Activated naive CD4-positive, alpha-beta T cell treated with anti-CD3 and anti-CD28 coated beads, Interleukin-2, amount 50 U/mL, for 72 hours (primary cell): ENCODE measurements at regions not wholly inside any gene's neighbourhood (a gene's known extent, or its start where the extent isn't known, plus 50 kb on each side); places are given as distances from the start of the nearest gene placed in this dataset.

Source experiments
- ATAC-seq, 2 donors: fragments of 150-1000 bp; cut with Tn5 transposase; 2 replicates each; pipeline ENCODE4 v1.10.0; 2021; ENCODE audit warnings: mild to moderate bottlenecking in 2 of 2, moderate library complexity in 2 of 2
- DNase-seq, 2 donors: peaks; one replicate each; pipeline ENCODE4 v3.0.0; 2021 to 2022; ENCODE audit warnings: low spot score in 2 of 2
- H3K27ac Mint-ChIP-seq, 2 donors: one replicate each; pipeline ENCODE4 v1.8.0; 2022; ENCODE audit warnings: mild to moderate bottlenecking in 2 of 2, mixed read lengths in 2 of 2
- H3K36me3 Mint-ChIP-seq, 2 donors: one replicate each; pipeline ENCODE4 v1.8.0; 2022; ENCODE audit warnings: mixed read lengths in 2 of 2
- H3K9me3 Mint-ChIP-seq, 2 donors: one replicate each; pipeline ENCODE4 v1.8.0; 2022; ENCODE audit warnings: mixed read lengths in 2 of 2

DNA sequence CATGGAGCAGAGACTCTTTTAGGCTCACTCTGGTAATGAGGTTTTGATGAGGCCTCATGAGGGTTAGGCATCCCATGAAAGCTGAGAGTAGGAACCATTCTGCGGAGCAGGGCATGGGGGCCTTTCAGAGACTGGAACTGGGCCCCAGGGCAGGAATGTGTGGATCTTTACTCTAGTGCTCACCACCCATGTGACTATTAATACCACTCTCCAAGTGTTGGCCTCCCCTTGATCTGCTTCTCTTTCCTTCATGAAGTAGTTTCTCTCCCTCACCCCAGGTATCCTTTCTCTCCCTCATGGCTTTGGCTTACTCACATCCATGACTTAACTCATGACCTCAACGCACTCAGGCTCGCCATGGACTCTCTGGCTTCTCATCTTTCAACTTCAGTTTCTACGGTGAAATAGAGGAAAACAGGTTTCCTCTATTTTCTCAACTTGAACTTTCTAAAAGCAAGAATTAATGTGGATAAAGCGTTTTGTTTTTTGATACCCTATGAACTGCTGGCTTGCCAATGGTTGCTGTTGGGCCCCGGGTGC is 50.5 kb upstream of the GADD45A start:
- ATAC-seq: no peak
- no peaks in the 10 kb centered on the region for H3K9me3 Mint-ChIP-seq
- no peaks in the 10 kb centered on the region for H3K36me3 Mint-ChIP-seq
- H3K27ac Mint-ChIP-seq: no peak overlapping the region
- DNase-seq: no peak

DNA sequence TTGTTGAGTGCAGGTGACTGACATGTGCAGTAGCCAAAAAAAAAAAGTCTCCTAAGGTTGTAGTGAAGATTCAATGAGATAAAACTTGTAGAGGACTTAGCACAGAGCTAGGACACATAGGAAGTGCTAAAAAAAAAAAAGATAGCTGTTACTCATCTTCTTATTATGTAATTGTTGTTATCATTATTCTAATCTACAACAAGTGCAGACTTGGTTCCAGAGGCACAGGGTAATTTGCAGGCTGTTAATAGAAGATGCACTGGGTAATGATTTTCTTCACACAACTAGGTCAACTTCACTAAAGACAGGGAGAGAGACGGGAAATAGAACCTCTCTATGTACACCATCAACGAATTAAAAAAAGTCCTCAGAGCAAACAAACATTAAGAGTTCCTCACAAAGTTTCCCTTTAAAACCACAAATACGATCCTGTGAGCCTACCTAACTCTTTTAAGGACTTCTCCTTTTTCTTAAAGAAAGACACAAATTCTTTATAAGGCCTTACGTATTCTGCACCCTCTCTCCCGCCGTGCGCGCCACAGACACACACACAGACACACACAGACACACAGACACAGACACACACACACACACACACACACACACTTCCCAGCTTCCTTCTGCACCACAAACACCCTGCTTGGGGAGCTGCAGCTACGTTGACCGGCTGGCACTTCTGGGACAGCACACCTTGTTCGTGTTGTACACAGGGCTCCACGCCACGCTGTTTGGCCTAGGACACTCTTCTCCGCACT is 49.8 kb upstream of the GADD45A start:
- DNase-seq: no peak
- no peak for ATAC-seq
- Mint-ChIP-seq H3K36me3 (no peaks in the 10 kb centered on the region), H3K27ac (no peak overlapping the region), H3K9me3 (no peaks in the 10 kb centered on the region)
